ENCODE measurements at regions not wholly inside any gene's neighbourhood (a gene's known extent, or its start where the extent isn't known, plus 50 kb on each side); places are given as distances from the start of the nearest gene placed in this dataset.

DNA sequence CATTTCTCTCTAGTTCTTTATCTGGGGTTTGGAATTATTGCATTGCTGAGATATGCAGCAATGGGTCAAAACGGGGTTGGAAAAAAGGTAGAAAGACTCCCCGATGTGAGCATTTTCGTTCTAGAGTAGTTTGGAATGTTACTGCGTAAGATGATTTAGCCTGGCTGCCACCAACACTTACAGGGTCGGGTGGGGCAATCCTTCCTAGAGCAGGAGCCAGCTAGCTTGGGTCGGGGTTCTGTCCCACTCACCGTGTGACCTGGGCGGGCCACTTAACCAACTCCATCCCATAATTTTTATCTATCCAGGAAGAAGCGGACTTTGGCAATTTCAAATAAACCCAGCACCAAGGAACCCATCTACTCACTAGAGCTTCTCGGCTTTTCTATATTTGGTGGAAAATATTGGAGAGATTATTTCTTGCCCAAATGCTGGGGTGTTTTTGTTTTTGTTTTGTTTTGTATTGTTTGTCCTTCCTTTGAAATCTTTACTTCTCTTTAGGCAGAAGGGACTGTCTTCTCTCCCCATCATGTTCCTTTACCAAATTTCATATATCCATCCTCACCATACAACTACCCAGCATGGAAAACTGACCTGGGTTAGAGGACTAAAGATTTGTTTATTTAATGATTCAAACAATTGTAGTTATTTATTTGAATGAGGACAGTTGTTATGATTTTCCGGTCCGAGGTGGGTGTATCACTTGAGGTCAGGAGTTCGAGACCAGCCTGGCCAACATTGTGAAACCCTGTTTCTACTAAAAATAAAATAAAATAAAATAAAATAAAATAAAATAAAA is 72.4 kb downstream of the GPX5 start:
- no peak for TF ChIP-seq POLR2A (IDR thresholded peaks at IDR 0.05)
- TF ChIP-seq, protein P1, sequence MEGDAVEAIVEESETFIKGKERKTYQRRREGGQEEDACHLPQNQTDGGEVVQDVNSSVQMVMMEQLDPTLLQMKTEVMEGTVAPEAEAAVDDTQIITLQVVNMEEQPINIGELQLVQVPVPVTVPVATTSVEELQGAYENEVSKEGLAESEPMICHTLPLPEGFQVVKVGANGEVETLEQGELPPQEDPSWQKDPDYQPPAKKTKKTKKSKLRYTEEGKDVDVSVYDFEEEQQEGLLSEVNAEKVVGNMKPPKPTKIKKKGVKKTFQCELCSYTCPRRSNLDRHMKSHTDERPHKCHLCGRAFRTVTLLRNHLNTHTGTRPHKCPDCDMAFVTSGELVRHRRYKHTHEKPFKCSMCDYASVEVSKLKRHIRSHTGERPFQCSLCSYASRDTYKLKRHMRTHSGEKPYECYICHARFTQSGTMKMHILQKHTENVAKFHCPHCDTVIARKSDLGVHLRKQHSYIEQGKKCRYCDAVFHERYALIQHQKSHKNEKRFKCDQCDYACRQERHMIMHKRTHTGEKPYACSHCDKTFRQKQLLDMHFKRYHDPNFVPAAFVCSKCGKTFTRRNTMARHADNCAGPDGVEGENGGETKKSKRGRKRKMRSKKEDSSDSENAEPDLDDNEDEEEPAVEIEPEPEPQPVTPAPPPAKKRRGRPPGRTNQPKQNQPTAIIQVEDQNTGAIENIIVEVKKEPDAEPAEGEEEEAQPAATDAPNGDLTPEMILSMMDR (IDR thresholded peaks at IDR 0.05) = no peak

Data from adrenal gland (tissue), 5 donors.